ENCODE measurements at regions not wholly inside any gene's neighbourhood (a gene's known extent, or its start where the extent isn't known, plus 50 kb on each side); places are given as distances from the start of the nearest gene placed in this dataset.

- no peak for TF ChIP-seq CTCF (conservative IDR thresholded peaks at IDR 0.05)
- no peak overlapping the region for H3K27ac ChIP-seq
Observed at GRCh38 chr18:55137602-55138001, 178.3 kb upstream of the CCDC68 start.

- TF ChIP-seq CTCF (conservative IDR thresholded peaks at IDR 0.05) = no peak
- H3K27ac ChIP-seq = no peak overlapping the region
Observed at GRCh38 chr18:55136864-55137263, 177.6 kb upstream of the CCDC68 start.

- no peak for TF ChIP-seq CTCF (conservative IDR thresholded peaks at IDR 0.05)
- H3K27ac ChIP-seq = no peak overlapping the region
Observed at GRCh38 chr18:55136258-55136657, 177.0 kb upstream of the CCDC68 start.

- no peak overlapping the region for H3K27ac ChIP-seq
- no peak for TF ChIP-seq CTCF (conservative IDR thresholded peaks at IDR 0.05)
Observed at GRCh38 chr18:55133378-55133777, 174.1 kb upstream of the CCDC68 start.

GRCh38 chr18:55128437-55128836 is 169.2 kb upstream of the CCDC68 start:
- no peak overlapping the region for H3K27ac ChIP-seq

GRCh38 chr18:55124078-55124763 is 165.0 kb upstream of the CCDC68 start:
- TF ChIP-seq CTCF (conservative IDR thresholded peaks at IDR 0.05) = no peak
- H3K27ac ChIP-seq = no peak overlapping the region

More at GRCh38 chr18:55128437-55128836, 169.2 kb upstream of the CCDC68 start:
- no peak for TF ChIP-seq CTCF (conservative IDR thresholded peaks at IDR 0.05)

GRCh38 chr18:55123361-55123760 is 164.1 kb upstream of the CCDC68 start:
- TF ChIP-seq CTCF (conservative IDR thresholded peaks at IDR 0.05) = no peak
- H3K27ac ChIP-seq = no peak overlapping the region

Data from VCaP (cell line).